ENCODE measurements at regions not wholly inside any gene's neighbourhood (a gene's known extent, or its start where the extent isn't known, plus 50 kb on each side); places are given as distances from the start of the nearest gene placed in this dataset.

GRCh38 chr22:47568700-47569099 lies 806.2 kb downstream of the TBC1D22A start:
- no peak for TF ChIP-seq CTCF (IDR thresholded peaks at IDR 0.05)
- no peak for TF ChIP-seq POLR2A (IDR thresholded peaks at IDR 0.05)
- no peak for TF ChIP-seq POLR2AphosphoS5 (IDR thresholded peaks at IDR 0.05)
